ENCODE measurements at regions not wholly inside any gene's neighbourhood (a gene's known extent, or its start where the extent isn't known, plus 50 kb on each side); places are given as distances from the start of the nearest gene placed in this dataset.

- Histone ChIP-seq H4K20me1 (ENCODE audit: insufficient read depth, low read length) (no peaks in the 10 kb centered on the region), H3K9ac (ENCODE audit: low read length) (no peak overlapping the region), H3K9me3 (ENCODE audit: insufficient read depth, low read depth, low read length) (no peaks in the 10 kb centered on the region), H3K4me1 (ENCODE audit: insufficient read depth, low read length) (no peaks in the 10 kb centered on the region), H3K4me2 (ENCODE audit: low read length) (no peak overlapping the region), H3K4me3 (ENCODE audit: insufficient read depth, low read depth, low read length) (no peak overlapping the region), H2AFZ (ENCODE audit: low read depth, low read length) (no peak overlapping the region), H3K79me2 (ENCODE audit: insufficient read depth, low read length) (no peaks in the 10 kb centered on the region), H3K27me3 (ENCODE audit: insufficient read depth, low read length) (no peaks in the 10 kb centered on the region), H3K36me3 (ENCODE audit: insufficient read depth, low read length) (no peaks in the 10 kb centered on the region), H3K27ac (ENCODE audit: low read depth, low read length) (no peak overlapping the region)
- FAIRE-seq (no peak), DNase-seq (ENCODE audit: low read depth) (no peak)
- no peak overlapping the region for H3K4me3 Mint-ChIP-seq (ENCODE audit: unreplicated experiment)
- peaks cover 3% of the 10 kb centered on the region for H3K9me3 Mint-ChIP-seq (ENCODE audit: unreplicated experiment)
- H3K4me1 Mint-ChIP-seq (ENCODE audit: low read depth, unreplicated experiment), result peaks cover 17% of the 10 kb centered on the region
- no peaks in the 10 kb centered on the region for H3K36me3 Mint-ChIP-seq (ENCODE audit: low read depth, unreplicated experiment)
- H3K27ac Mint-ChIP-seq (ENCODE audit: unreplicated experiment), result peak overlapping the region; percentile 50
- no peaks in the 10 kb centered on the region for H3K27me3 Mint-ChIP-seq (ENCODE audit: low read depth, unreplicated experiment)
- TF ChIP-seq EZH2 (IDR thresholded peaks at IDR 0.05; ENCODE audit: insufficient read depth, low read length), result no peak
- no peak for TF ChIP-seq CTCF (IDR thresholded peaks at IDR 0.05; ENCODE audit: insufficient read depth, low read depth, low read length)
These were observed 306.7 kb upstream of the CHST9 start for GRCh38 chr18:27491772-27492171.

GRCh38 chr18:27483276-27483675 lies 298.2 kb upstream of the CHST9 start:
- Mint-ChIP-seq H3K9me3 (ENCODE audit: unreplicated experiment) (no peaks in the 10 kb centered on the region), H3K27ac (ENCODE audit: unreplicated experiment) (no peak overlapping the region), H3K4me3 (ENCODE audit: unreplicated experiment) (no peak overlapping the region), H3K4me1 (ENCODE audit: low read depth, unreplicated experiment) (peaks cover 5% of the 10 kb centered on the region), H3K27me3 (ENCODE audit: low read depth, unreplicated experiment) (no peaks in the 10 kb centered on the region), H3K36me3 (ENCODE audit: low read depth, unreplicated experiment) (no peaks in the 10 kb centered on the region)
- no peaks in the 10 kb centered on the region for H4K20me1 ChIP-seq (ENCODE audit: insufficient read depth, low read length)
- H3K27ac ChIP-seq (ENCODE audit: low read depth, low read length), result no peak overlapping the region
- no peaks in the 10 kb centered on the region for H3K4me1 ChIP-seq (ENCODE audit: insufficient read depth, low read length)
- FAIRE-seq (no peak), DNase-seq (ENCODE audit: low read depth) (no peak)
- no peak overlapping the region for H2AFZ ChIP-seq (ENCODE audit: low read depth, low read length)
- no peak overlapping the region for H3K4me3 ChIP-seq (ENCODE audit: insufficient read depth, low read depth, low read length)
- H3K4me2 ChIP-seq (ENCODE audit: low read length), result no peak overlapping the region
- no peaks in the 10 kb centered on the region for H3K36me3 ChIP-seq (ENCODE audit: insufficient read depth, low read length)
- TF ChIP-seq CTCF (IDR thresholded peaks at IDR 0.05; ENCODE audit: insufficient read depth, low read depth, low read length) (no peak), EZH2 (IDR thresholded peaks at IDR 0.05; ENCODE audit: insufficient read depth, low read length) (no peak)
- H3K79me2 ChIP-seq (ENCODE audit: insufficient read depth, low read length), result no peaks in the 10 kb centered on the region
- H3K27me3 ChIP-seq (ENCODE audit: insufficient read depth, low read length), result no peaks in the 10 kb centered on the region
- H3K9ac ChIP-seq (ENCODE audit: low read length), result no peak overlapping the region
- H3K9me3 ChIP-seq (ENCODE audit: insufficient read depth, low read depth, low read length), result no peaks in the 10 kb centered on the region

- no peak overlapping the region for H2AFZ ChIP-seq (ENCODE audit: low read depth, low read length)
- H3K4me1 Mint-ChIP-seq (ENCODE audit: low read depth, unreplicated experiment), result peaks cover 5% of the 10 kb centered on the region
- DNase-seq (ENCODE audit: low read depth), result no peak
These were observed 293.4 kb upstream of the CHST9 start for GRCh38 chr18:27478459-27478858.

More at GRCh38 chr18:27478459-27478858, 293.4 kb upstream of the CHST9 start:
- Mint-ChIP-seq H3K9me3 (ENCODE audit: unreplicated experiment) (no peaks in the 10 kb centered on the region), H3K27me3 (ENCODE audit: low read depth, unreplicated experiment) (no peaks in the 10 kb centered on the region), H3K36me3 (ENCODE audit: low read depth, unreplicated experiment) (no peaks in the 10 kb centered on the region), H3K4me3 (ENCODE audit: unreplicated experiment) (no peak overlapping the region), H3K27ac (ENCODE audit: unreplicated experiment) (no peak overlapping the region)
- no peaks in the 10 kb centered on the region for H3K27me3 ChIP-seq (ENCODE audit: insufficient read depth, low read length)
- H3K4me1 ChIP-seq (ENCODE audit: insufficient read depth, low read length), result no peaks in the 10 kb centered on the region
- H3K4me2 ChIP-seq (ENCODE audit: low read length), result no peak overlapping the region
- H3K9ac ChIP-seq (ENCODE audit: low read length), result no peak overlapping the region
- H3K79me2 ChIP-seq (ENCODE audit: insufficient read depth, low read length), result no peaks in the 10 kb centered on the region
- TF ChIP-seq CTCF (IDR thresholded peaks at IDR 0.05; ENCODE audit: insufficient read depth, low read depth, low read length), result no peak
- no peak for TF ChIP-seq EZH2 (IDR thresholded peaks at IDR 0.05; ENCODE audit: insufficient read depth, low read length)
- no peaks in the 10 kb centered on the region for H4K20me1 ChIP-seq (ENCODE audit: insufficient read depth, low read length)
- no peak overlapping the region for H3K27ac ChIP-seq (ENCODE audit: low read depth, low read length)
- no peaks in the 10 kb centered on the region for H3K9me3 ChIP-seq (ENCODE audit: insufficient read depth, low read depth, low read length)
- no peak for FAIRE-seq
- no peak overlapping the region for H3K4me3 ChIP-seq (ENCODE audit: insufficient read depth, low read depth, low read length)
- H3K36me3 ChIP-seq (ENCODE audit: insufficient read depth, low read length), result no peaks in the 10 kb centered on the region

Measured in astrocyte (in vitro differentiated cells and primary cell).